T-helper 9 cell (primary cell): ENCODE measurements at regions not wholly inside any gene's neighbourhood (a gene's known extent, or its start where the extent isn't known, plus 50 kb on each side); places are given as distances from the start of the nearest gene placed in this dataset.
"Not testable (repeated sequence)": the region's sequence is repeated elsewhere in the genome, so short reads cannot be mapped to it uniquely, and the experiment has no call there.

Experiments used
- DNase-seq: peaks from one replicate; pipeline ENCODE4 v3.0.0-alpha.2; 2020

DNA sequence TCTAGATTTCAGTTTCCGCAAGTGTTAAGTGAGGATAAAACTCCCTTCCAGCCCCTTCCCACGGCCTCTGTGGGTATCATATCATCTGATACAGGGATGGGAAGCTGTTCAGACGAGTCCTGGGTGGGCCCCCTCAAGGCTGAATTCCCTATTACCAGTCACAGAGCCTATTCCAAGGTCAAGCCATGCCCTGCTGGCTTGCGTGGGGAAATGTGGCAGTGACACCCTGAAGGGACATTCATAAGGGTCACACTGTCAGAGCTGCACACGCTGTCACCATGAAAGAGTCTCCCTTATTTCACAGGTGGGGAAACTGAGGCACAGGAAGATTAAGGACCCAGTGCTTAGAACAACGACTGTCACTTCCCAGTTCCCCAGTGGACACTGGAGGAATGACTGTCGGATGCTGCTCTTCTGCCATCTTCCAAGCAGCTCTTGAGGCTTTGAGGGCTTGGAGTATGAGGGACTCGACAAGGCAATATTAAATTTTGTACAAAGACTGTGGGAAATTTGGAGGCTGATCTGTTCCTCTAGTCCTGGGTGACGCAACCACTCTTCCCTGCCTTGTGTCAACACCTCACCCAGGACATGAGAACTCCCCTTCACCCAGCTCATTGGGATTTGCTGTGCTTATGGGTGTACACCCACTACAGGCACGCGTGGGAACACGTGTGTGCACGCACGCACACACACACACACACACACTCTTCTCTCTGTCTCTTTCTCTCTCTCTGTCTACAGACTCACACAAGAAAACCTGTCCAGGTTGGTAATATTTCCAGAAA is 386.0 kb downstream of the RPS24 start:
- DNase-seq, result no peak

DNA sequence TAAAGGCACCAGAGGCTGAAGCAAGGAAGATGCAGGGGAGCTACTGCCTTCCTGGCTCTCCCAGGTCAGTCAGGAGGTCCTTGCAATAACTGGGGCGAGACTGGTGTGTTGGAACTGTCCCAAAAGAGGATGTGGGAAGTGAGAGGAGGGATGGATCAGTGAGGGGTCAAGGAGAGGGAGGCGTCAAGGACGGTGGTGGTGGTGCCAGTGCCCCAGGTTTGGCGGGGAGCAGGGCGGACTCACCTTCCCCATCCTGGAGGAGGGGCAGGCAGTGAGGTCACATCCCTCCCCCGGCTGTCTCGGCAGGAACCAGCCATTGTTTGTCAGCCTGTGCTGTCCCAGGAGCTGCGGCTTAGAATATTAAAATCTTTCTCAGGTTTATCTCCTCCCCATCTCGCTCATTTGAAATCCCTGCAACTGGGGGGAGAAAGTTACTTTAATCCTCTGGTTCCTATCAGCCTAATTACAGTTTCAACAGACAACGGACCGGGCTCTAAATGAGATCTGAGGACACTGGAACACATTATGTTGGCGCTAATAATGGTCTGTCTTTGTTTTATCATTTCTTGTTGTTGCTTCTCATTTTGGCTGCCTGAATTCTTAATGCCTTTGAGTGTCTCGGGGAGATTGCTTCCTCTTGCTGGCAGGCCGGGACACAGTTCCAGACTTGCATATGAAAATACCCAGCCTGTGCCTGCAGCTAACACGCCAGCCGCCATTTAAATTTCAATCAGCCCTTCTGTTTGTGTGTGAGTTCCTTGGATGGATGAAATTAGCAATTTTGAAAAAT is 387.5 kb downstream of the RPS24 start:
- no peak for DNase-seq

DNA sequence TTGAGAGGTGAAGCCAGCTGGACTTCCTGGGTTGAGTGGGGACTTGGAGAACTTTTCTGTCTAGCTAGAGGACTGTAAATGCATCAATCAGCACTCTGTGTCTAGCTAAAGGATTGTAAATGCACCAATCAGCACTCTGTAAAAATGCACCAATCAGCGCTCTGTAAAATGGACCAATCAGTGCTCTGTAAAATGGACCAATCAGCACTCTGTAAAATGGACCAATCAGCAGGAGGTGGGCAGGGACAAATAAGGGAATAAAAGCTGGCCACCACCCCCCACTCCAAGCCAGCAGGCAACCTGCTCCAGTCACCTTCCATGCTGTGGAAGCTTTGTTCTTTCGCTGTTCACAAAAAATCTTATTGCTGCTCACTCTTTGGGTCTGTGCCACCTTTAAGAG is 390.4 kb downstream of the RPS24 start:
- DNase-seq, result not testable (repeated sequence)

DNA sequence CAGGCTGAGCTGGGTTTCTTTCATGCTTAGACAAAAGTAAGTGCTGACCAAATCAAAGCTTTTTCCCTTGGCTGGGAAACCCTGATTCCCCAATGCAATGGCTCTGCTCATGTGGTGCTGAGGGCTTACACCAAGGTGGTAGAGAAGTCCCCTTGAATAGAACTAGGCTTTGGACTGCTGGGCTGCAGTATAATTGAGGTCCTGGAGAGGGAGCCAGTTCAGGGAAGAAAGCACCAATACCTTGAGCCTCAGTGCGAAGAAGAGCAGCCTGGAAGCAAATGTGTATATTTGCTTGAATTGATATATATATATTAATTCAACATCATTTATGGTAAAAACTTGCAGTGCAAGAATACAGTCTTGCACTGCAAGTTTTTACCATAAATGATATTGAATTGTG is 391.1 kb downstream of the RPS24 start:
- DNase-seq, result no peak

DNA sequence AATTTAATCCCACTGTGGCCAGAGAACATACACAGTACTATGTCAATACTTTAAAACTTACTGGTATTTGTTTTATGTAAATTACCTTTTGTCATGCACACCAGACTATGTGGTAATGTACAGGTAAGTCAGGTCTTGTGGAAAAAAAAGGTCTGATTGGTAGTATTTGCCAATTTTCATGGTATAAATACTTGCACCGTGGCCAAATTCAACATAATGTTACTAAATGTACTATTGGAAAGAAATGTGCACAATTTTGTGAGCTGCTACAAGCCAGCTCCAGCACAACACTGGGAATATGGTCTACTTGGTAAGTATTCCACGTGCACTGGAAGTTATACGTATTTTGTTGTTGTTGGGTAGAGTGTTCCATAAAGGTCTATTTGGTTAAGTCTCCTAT is 392.5 kb downstream of the RPS24 start:
- no peak for DNase-seq

DNA sequence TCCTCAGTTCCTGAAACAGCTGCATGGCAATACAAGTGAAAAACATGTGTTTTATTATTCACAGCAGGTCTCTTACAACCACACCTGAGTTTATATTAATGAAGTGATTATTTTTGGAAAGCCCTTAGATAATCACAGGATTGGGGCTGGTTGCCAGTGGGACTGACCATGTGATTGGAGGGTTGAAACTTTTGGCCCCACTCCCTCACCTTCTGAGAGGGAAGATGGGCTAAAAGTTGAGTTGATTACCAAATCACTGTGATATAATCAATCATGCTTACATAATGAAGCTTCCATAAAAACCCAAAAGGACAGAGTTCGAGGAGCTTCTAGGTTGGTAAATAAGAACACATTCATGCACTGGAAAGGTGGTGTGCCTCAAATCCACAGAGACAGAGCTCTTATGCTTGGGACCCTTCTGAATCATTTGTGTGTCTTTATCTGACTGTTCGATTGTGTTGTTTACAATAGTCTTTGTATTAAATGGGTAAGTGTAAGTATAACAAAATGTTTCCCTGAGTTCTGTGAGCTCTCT is 393.9 kb downstream of the RPS24 start:
- DNase-seq, result no peak

DNA sequence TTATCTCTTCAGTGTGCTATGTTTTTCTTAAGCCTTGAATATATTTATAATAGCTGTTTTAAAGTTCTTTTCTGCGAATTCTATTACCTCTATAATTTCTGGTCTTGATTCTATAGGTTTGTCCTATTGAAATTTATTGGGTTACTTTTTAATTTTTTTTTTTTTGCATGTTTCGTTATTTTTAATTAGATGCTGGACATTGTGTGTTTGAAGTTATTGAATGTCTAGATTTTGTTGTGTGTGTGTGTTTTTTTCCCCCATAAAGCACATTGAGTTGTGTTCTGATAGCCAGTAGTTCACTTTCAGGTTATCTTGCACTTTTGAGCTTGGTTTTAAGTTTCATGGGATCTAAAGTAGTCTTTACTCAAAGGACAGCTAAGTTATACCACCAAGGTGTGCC is 394.9 kb downstream of the RPS24 start:
- DNase-seq, result no peak

DNA sequence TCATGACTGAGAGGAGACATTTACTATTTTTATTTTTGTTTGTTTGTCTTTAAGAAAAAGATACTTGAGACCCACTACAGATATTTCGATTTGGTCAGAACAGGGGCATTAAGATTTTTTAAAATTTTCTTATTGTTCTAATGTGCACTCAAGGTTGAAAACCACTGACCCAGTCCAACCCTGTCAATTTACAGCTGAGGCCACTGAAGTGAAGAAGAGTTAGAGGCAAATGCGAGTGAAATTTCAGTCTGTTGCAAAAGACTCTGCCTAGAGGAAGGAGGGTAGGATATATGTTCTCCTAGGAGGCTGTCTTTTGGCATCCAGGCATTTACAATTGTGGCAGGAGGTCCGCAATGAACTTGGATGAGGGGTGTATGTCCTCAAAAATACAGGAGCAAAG is 396.3 kb downstream of the RPS24 start:
- no peak for DNase-seq

DNA sequence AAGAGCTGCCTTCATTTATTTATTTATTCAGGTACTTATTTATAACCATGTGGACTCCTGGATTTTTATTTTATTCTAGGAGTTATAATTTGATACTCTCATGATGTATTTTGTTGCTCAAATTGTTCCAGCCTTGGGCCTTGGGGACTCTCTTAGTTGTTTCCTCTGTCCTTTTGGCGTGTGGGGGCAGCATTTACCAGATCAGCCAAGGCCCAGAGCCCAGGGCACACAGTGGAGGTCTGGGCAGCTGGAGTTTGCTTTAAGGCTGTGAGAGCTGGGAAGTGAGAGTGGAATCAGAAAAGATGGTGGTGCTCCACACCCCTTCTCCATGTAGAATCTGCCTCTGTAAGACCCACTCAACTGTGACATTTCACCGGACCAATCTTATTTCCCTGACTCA is 398.9 kb downstream of the RPS24 start:
- DNase-seq, result no peak

DNA sequence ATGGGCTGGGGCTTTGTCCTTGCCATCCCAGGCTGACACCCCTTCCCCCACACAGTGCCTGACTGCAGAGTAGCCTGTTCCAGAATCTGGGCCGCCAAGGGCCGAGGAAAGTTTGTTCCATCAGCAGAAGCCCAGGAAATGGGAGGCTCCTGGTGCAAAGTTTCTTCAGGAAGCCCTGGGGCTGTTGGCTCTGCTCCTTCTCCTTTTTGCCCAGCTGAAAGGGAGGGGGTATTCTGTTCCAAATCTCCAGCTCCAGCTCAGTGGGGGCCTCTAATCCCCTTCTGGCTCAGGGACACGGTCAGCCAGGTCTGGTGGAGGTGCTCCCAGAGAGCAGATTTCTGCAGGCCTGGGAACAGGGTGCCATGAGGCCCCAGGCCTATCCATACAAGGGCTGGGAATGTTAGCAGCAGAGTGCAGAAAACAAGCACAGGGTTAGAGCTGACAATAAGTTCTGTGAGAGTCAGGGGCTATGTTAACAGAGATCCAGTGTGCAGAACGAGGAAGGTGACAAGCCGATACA is 399.5 kb downstream of the RPS24 start:
- DNase-seq, result no peak

DNA sequence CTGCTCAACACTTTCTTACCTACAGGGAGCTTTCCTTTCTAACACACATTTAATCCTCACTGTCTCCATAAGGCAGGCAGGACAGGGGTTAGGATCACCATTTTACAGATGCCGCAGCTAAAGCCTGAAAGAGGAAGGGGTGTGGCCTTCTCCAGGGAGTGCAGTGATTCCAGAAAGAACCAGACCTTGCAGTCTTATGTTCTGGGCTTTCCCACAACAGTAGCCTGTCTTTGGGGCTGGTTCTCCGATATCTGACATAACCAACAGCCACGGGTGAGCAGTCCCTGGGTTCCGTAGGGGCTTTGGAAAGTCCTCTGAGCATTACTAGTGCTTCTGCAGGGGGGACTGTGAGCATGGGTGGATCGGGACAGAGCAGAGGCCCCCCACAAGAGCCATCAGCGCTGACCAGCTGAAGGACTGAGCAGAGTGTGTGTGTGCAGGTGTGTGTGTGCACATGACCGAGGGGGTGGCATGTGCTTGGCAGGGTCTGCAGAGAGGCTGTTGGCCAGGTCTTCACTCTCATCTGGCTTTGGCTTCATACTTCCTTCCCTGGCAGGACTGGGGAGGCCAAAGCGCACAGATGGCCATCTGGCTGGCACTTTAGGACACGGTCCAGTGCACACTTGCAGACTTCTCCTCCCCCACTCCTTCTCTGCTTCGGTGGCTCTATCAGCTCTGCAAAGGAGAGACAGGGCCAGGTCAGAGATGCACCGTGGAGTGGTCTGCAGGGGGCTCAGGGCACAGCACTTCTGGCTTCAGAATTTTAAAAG is 400.3 kb downstream of the RPS24 start:
- no peak for DNase-seq

DNA sequence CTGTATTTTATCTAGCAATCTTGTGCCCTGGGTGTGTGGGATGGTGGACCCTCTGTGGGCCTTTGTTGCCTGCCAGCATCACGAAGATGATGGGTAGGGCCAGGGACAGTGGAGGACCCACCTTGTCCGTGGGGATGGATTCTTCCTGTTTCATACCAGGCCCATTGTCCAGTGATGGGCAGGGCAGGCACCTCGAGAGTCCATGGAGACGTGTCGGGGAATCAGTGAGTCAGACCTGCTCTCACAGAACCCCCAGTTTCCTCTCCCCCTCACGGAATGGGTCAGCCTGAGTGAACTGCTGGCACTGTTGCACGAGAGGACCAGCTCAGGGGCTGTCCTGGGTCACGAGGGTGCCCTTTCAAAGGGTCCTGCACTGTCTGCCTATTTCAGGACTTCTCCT is 401.2 kb downstream of the RPS24 start:
- DNase-seq, result no peak

DNA sequence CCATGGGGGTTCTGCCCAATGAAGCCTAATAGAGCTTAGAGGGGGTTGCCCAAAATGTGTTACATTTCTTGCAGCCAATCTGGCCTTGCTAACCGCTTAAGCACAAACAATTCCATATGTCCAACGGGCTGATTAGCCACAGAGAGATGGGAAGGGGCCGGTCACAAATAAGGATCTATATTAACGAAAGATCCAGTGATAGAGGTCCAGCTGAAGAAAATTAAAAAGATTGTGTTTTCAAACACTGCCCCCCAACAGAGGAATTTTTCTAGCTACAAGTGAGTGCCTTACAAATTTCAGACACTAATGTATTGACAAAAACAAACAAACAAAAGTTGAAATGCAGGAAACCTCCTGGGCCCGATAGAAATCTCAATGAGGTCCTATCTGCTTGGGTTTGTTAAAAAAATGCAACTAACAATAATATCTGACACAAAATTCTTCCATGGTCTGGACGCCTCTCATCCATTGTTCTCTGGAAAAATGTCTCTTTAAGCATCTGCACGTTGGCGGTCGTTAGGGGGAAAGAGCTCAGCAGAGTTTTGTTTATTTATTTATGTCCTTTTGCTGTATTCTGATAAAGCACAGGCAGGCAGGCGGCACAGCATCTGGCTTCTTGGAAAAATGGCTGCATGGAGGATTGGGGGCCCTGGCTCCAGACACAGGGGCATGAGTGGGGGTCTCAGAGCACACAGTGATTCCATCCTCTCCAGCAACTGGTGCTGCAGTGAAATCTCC is 402.0 kb downstream of the RPS24 start:
- no peak for DNase-seq

DNA sequence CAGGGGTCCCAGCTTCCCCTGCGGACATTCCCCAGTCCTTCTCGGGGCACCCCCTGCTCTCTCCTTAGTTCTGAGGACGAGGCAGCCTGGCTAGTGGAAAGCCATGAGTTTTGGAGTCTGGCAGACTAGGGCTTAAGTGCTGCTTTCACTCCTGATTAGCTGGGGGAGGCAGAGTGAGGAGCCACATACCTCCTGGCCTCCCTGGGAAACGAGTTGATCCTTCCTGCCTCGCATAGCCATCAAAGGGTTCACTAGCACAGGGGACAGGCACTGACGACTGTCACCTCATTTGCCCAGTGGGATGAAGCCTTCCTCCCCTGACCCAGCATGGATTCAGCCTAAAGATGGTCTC is 402.5 kb downstream of the RPS24 start:
- no peak for DNase-seq

DNA sequence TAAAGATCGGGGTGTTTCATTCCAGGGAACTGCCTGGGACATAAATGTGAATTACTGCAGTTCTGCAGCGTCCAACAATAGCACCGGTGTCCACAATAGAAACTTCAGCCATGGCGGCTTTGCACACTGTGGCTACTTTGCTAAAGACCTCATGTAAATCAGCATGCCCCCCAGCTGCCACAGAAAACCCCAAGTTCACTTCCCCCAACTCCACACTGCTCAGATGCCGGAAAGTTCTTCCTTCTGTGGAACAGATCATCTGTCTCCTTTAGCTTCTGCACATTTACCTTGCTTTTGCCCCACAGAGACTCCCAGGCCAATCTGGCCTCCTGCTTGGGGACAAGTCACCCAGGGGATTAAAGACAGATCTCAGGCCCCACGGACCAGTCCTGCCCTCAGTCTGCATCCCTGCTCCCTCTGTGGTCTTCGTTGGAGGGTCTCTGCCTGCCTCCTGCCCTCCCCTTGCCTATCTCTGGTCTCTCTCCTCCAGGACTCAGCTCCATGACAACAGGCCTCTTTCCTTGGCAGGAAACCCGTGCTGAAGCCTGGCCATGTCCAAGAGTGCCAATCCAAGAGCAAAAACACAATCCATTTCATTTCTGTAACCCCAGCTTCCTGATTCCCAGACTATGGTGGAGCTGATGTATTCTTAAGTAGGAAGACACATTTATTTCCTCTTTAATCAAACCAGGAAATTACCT is 403.2 kb downstream of the RPS24 start:
- no peak for DNase-seq

DNA sequence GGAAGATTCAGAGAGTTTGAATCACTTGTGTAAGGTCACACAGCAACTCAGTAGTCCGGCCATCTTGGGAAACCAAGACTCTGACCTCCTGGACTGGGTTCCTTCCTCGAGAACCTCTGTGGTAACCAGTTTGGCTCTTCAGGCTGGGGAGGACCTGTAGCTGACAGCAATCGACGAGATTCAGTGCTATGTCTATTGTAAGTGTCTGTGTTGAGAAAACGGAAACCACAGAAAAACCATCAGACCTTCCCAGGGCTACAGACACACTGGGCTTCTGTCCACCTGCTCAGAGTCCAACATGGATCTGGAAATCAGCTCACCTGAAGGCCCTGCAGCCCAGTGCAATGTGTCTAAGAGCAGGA is 403.7 kb downstream of the RPS24 start:
- no peak for DNase-seq

DNA sequence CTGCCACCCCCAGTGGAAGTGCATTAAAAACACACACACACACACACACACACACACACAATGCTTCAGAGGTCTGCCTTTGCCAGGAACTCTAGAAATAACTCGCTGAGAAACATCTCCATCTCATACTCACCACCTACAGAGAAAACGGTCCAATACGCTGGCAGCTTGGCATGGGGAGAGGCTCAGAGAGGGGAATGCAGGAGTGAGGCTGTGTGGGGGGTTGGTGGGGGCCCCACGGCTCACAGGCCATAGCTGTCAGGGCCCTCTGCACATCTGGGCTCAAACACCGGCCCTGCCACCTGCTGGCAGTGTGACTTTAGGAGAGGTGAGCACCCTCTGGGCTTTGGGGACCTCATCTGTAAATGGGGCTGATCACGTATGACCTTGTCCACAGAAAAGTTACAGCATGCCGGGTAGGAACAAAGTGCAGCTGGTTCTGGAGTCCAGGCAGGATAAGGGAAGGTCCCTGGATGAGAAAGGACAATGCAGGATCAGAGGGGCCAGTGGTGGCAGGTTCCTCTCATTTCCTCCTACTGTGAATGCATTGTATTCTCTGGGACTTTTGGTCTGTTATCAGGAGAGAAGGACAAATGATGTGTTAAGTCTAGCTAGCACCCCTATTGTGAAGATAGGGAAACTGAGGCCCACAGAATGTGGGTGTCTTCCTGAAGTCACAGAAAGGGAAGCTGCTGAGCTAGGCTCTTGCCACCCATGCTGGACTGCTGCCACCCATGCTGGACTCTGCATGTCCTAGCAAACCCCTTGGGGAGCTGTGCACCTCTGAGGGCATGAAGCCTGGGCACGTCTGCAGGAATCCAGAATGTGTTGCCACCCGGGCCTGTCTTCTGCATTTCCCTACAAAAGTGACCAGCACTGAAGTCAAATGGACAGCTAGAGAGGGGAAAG is 404.6 kb downstream of the RPS24 start:
- DNase-seq, result no peak

DNA sequence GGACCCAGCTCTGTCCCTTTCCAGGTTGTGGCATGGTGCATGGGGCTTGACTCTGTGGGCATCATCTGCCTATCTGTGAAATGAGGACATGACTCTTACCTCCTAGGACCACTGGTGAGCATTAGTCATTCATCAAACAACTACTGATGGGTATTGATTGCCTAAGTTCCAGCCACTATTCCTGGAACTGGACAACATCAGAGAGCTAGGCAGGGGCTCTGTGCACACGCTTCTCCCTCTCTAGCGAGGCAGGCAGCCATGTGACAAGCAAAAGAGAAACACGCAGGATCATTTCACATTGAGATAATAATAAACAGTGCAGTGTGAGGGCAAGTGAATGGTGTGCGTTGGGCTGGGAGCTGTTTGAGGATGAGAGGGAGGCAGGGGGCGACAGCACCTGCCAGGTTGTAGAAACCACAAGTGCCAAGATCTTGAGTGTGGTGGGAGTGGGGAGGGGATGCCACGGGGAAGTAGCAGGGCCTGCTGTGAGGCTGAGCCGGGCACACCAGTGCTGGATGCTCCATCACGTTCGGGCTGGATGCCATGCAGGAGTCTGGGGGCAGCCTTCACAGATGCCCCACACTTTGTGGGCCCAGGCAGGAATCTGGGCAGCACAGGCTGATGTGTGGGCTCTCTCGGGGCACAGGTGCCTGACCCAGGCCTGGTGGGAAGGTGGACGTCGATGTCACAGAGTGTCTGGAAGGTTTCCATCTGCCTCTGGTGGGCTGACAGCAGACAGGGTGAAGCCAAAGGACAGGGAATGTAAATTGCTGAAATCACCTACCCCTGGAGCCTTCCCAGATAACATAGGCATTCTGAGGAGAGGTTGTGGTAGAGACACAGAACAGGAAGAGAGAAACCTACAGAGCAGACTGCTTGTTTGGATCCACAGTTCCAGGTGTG is 405.5 kb downstream of the RPS24 start:
- DNase-seq, result no peak

DNA sequence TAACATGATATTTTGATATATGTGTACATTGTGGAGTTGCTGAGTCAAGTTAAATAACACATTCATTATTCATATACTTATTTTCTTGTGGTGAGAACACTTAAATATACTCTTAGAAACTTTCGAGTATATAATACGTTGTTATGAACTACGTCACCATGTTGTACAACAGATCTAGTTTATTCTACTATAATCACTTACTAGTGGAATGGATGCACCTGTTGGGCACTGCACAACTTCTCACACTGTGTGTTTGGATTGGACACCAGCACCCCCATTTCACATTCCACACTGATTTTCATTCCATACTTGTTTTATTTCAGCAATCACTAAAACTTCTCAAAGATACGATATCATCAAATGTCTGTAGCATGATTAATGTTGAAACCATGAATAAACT is 407.3 kb downstream of the RPS24 start:
- no peak for DNase-seq

DNA sequence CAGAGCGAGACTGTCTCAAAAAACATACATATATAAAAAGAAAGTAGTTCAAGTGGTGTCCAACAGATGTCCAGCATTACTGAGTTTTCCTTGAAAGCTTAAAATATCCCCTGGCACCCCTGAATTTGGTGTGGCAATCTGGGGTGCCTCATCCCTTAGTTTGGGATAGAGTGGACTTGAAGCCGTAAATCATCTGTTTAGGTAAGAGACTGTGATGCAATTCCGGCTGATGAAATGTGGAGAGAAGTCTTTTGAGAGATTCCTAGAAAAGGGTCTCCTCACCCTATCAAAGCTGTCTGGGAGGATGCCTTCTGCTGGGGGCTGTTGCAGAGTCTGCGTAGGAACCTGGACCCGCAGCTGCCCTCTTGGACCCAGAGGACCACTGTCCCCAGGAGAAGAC is 408.0 kb downstream of the RPS24 start:
- no peak for DNase-seq
